ENCODE measurements at regions not wholly inside any gene's neighbourhood (a gene's known extent, or its start where the extent isn't known, plus 50 kb on each side); places are given as distances from the start of the nearest gene placed in this dataset.

- TF ChIP-seq CEBPB (IDR thresholded peaks at IDR 0.05) (no peak), EGR1 (IDR thresholded peaks at IDR 0.05) (no peak), USF1 (IDR thresholded peaks at IDR 0.05) (no peak), ZBTB7A (IDR thresholded peaks at IDR 0.05; ENCODE audit: low read depth) (no peak), FOXM1 (IDR thresholded peaks at IDR 0.05; ENCODE audit: borderline replicate concordance, low read depth) (no peak), MAX (IDR thresholded peaks at IDR 0.05) (no peak), REST (IDR thresholded peaks at IDR 0.05; ENCODE audit: low read depth) (no peak), EP300 (IDR thresholded peaks at IDR 0.05; ENCODE audit: borderline replicate concordance) (no peak), TCF12 (IDR thresholded peaks at IDR 0.05; ENCODE audit: low read depth) (no peak), TAF1 (IDR thresholded peaks at IDR 0.05; ENCODE audit: low read depth) (no peak)
These were observed 96.8 kb downstream of the IRF8 start for GRCh38 chr16:85995541-85996423.

- no peak for TF ChIP-seq TEAD4 (IDR thresholded peaks at IDR 0.05)
- no peak for TF ChIP-seq CREB1 (IDR thresholded peaks at IDR 0.05; ENCODE audit: low read depth)
- TF ChIP-seq TCF12 (IDR thresholded peaks at IDR 0.05; ENCODE audit: low read depth) = no peak
- no peak for TF ChIP-seq NFIC (IDR thresholded peaks at IDR 0.05)
- TF ChIP-seq MAX (IDR thresholded peaks at IDR 0.05) = no peak
- no peak for TF ChIP-seq REST (IDR thresholded peaks at IDR 0.05; ENCODE audit: low read depth)
- TF ChIP-seq TAF1 (IDR thresholded peaks at IDR 0.05; ENCODE audit: low read depth) = no peak
- no peak for TF ChIP-seq FOXM1 (IDR thresholded peaks at IDR 0.05; ENCODE audit: borderline replicate concordance, low read depth)
- TF ChIP-seq ZBTB7A (IDR thresholded peaks at IDR 0.05; ENCODE audit: low read depth) = no peak
- no peak for TF ChIP-seq EP300 (IDR thresholded peaks at IDR 0.05; ENCODE audit: borderline replicate concordance)
- no peak for TF ChIP-seq EGR1 (IDR thresholded peaks at IDR 0.05)
- no peak for TF ChIP-seq YY1 (IDR thresholded peaks at IDR 0.05; ENCODE audit: low read depth)
- no peak for TF ChIP-seq USF1 (IDR thresholded peaks at IDR 0.05)
- no peak for TF ChIP-seq CEBPB (IDR thresholded peaks at IDR 0.05)
- no peak for TF ChIP-seq RAD21 (IDR thresholded peaks at IDR 0.05; ENCODE audit: low read depth)
These were observed 97.9 kb downstream of the IRF8 start for GRCh38 chr16:85996843-85997242.

GRCh38 chr16:85998171-85998867 lies 99.4 kb downstream of the IRF8 start:
- TF ChIP-seq ZBTB7A (IDR thresholded peaks at IDR 0.05; ENCODE audit: low read depth) (no peak), CEBPB (IDR thresholded peaks at IDR 0.05) (no peak), REST (IDR thresholded peaks at IDR 0.05; ENCODE audit: low read depth) (no peak), EP300 (IDR thresholded peaks at IDR 0.05; ENCODE audit: borderline replicate concordance) (no peak)

Data from Ishikawa (cell line).